Loucy (cell line): ENCODE measurements at regions not wholly inside any gene's neighbourhood (a gene's known extent, or its start where the extent isn't known, plus 50 kb on each side); places are given as distances from the start of the nearest gene placed in this dataset.

Experiments used
- H2AFZ ChIP-seq: fragments of 200-600 bp; sonication (generic); 2 replicates; pipeline ENCODE4 v1.6.0; 2016; ENCODE audit warnings: antibody characterized with exemption, mild to moderate bottlenecking, low read length, moderate library complexity
- H3F3A ChIP-seq: fragments of 200-600 bp; 2 replicates; pipeline ENCODE4 v1.6.0; 2016; ENCODE audit warnings: antibody characterized with exemption, low read depth, mild to moderate bottlenecking
- H3K27me3 ChIP-seq: fragments of 200-600 bp; sonication (generic); 2 replicates; pipeline ENCODE4 v1.6.1; 2014; ENCODE audit warnings: low read length, mild to moderate bottlenecking; ENCODE audit not compliant: insufficient read depth, poor library complexity, severe bottlenecking
- H3K36me3 ChIP-seq: fragments of 200-600 bp; sonication (generic); 2 replicates; pipeline ENCODE4 v1.6.1; 2016; ENCODE audit warnings: low read length; ENCODE audit not compliant: insufficient read depth
- H3K4me1 ChIP-seq: fragments of 200-600 bp; sonication (generic); 2 replicates; pipeline ENCODE4 v1.5.1; 2014; ENCODE audit warnings: low read length, mild to moderate bottlenecking; ENCODE audit not compliant: insufficient read depth, poor library complexity, severe bottlenecking
- H3K4me2 ChIP-seq: fragments of 200-600 bp; sonication (generic); 2 replicates; pipeline ENCODE4 v1.6.0; 2014; ENCODE audit warnings: antibody characterized with exemption, low read length, low read depth, mild to moderate bottlenecking; ENCODE audit not compliant: poor library complexity, severe bottlenecking
- H3K4me3 ChIP-seq: fragments of 200-600 bp; sonication (generic); 2 replicates; pipeline ENCODE4 v1.5.1; 2014; ENCODE audit warnings: low read length, mild to moderate bottlenecking, mixed read lengths; ENCODE audit not compliant: poor library complexity, severe bottlenecking
- H3K79me2 ChIP-seq: fragments of 200-600 bp; sonication (generic); 2 replicates; pipeline ENCODE4 v1.6.1; 2014; ENCODE audit warnings: low read length; ENCODE audit not compliant: insufficient read depth
- H3K9ac ChIP-seq: fragments of 200-600 bp; sonication (generic); 2 replicates; pipeline ENCODE4 v1.6.0; 2014; ENCODE audit warnings: mild to moderate bottlenecking, low read depth, low read length, moderate library complexity; ENCODE audit not compliant: poor library complexity, severe bottlenecking
- H3K9me2 ChIP-seq: fragments of 200-600 bp; sonication (generic); replicated peaks from 2 replicates; pipeline ENCODE4 v1.6.1; 2016; ENCODE audit warnings: low read depth, low read length, mixed read lengths
- H3K9me3 ChIP-seq: fragments of 200-600 bp; sonication (generic); 2 replicates; pipeline ENCODE4 v1.6.1; 2014; ENCODE audit warnings: mild to moderate bottlenecking, antibody characterized with exemption, low read length, low read depth; ENCODE audit not compliant: insufficient read depth
- H4K20me1 ChIP-seq: fragments of 200-600 bp; sonication (generic); 2 replicates; pipeline ENCODE4 v1.6.0; 2014; ENCODE audit warnings: antibody characterized with exemption, low read length, mild to moderate bottlenecking; ENCODE audit not compliant: insufficient read depth, poor library complexity, severe bottlenecking
- EZH2phosphoT487 ChIP-seq: fragments of 200-600 bp; IDR thresholded peaks from 2 replicates; pipeline ENCODE4 v1.6.1; 2018; ENCODE audit warnings: antibody characterized with exemption, mild to moderate bottlenecking, moderate library complexity, borderline replicate concordance
- TF ChIP-seq, protein P1 (sequence below): fragments of 200-600 bp; sonication (generic); conservative IDR thresholded peaks from 2 replicates; pipeline ENCODE4 v1.5.1; 2014; ENCODE audit warnings: mild to moderate bottlenecking, antibody characterized with exemption, low read length

GRCh38 chr13:56563663-56564062 lies 577.1 kb upstream of the PRR20A start:
- Histone ChIP-seq H3K4me1 (no peaks in the 10 kb centered on the region), H2AFZ (no peak overlapping the region), H3K4me3 (no peak overlapping the region), H3K36me3 (no peaks in the 10 kb centered on the region), H3K9me2 (no peaks in the 10 kb centered on the region), H3K9me3 (no peaks in the 10 kb centered on the region), H3K9ac (no peak overlapping the region), H3K4me2 (no peak overlapping the region), H3K27me3 (no peaks in the 10 kb centered on the region), H3K79me2 (no peaks in the 10 kb centered on the region), H4K20me1 (no peaks in the 10 kb centered on the region), H3F3A (no peaks in the 10 kb centered on the region)
- no peak for TF ChIP-seq EZH2phosphoT487
- TF ChIP-seq, protein P1, sequence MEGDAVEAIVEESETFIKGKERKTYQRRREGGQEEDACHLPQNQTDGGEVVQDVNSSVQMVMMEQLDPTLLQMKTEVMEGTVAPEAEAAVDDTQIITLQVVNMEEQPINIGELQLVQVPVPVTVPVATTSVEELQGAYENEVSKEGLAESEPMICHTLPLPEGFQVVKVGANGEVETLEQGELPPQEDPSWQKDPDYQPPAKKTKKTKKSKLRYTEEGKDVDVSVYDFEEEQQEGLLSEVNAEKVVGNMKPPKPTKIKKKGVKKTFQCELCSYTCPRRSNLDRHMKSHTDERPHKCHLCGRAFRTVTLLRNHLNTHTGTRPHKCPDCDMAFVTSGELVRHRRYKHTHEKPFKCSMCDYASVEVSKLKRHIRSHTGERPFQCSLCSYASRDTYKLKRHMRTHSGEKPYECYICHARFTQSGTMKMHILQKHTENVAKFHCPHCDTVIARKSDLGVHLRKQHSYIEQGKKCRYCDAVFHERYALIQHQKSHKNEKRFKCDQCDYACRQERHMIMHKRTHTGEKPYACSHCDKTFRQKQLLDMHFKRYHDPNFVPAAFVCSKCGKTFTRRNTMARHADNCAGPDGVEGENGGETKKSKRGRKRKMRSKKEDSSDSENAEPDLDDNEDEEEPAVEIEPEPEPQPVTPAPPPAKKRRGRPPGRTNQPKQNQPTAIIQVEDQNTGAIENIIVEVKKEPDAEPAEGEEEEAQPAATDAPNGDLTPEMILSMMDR = no peak

GRCh38 chr13:56586976-56587375 lies 553.7 kb upstream of the PRR20A start:
- TF ChIP-seq, protein P1 = no peak
- no peak for TF ChIP-seq EZH2phosphoT487
- Histone ChIP-seq H3K9me3 (no peaks in the 10 kb centered on the region), H3K9ac (no peak overlapping the region), H2AFZ (no peak overlapping the region), H3K4me3 (no peak overlapping the region), H3K9me2 (no peaks in the 10 kb centered on the region), H3K4me2 (no peak overlapping the region), H4K20me1 (no peaks in the 10 kb centered on the region), H3K27me3 (no peaks in the 10 kb centered on the region), H3K4me1 (no peaks in the 10 kb centered on the region), H3K36me3 (no peaks in the 10 kb centered on the region), H3F3A (no peaks in the 10 kb centered on the region), H3K79me2 (no peaks in the 10 kb centered on the region)

DNA sequence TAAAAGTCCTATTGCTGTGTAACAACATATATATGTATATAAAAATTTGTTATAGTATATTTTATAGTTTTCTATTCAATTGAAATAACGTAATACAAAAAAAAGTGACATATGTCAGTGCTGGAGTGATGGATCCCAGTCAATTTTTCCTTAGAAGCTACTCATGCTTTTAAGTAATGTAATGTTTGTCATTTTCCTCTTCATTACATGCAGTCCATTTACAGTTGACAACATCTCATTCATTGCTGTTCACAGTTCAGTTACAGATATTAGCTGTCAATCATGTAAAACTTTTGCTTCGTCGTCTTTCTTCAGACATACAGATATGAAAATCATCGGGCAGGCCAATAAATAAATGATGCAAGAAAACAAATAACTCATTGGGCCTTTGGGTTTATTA lies 525.1 kb upstream of the PRR20A start:
- no peaks in the 10 kb centered on the region for H3K79me2 ChIP-seq

More for the DNA sequence above, 525.1 kb upstream of the PRR20A start:
- Histone ChIP-seq H4K20me1 (no peaks in the 10 kb centered on the region), H3K4me3 (no peak overlapping the region), H3K27me3 (no peaks in the 10 kb centered on the region), H3K4me1 (no peaks in the 10 kb centered on the region), H3K9me2 (no peaks in the 10 kb centered on the region), H3K36me3 (no peaks in the 10 kb centered on the region), H3F3A (no peaks in the 10 kb centered on the region), H3K9me3 (no peaks in the 10 kb centered on the region), H2AFZ (no peak overlapping the region), H3K9ac (no peak overlapping the region), H3K4me2 (no peak overlapping the region)
- TF ChIP-seq, protein P1 = no peak
- TF ChIP-seq EZH2phosphoT487 = no peak
